ENCODE measurements at regions not wholly inside any gene's neighbourhood (a gene's known extent, or its start where the extent isn't known, plus 50 kb on each side); places are given as distances from the start of the nearest gene placed in this dataset.

- TF ChIP-seq SPI1 (IDR thresholded peaks at IDR 0.05; ENCODE audit: low read depth, low read length) = no peak
- TF ChIP-seq POLR2A (IDR thresholded peaks at IDR 0.05; ENCODE audit: low read depth, low read length) = no peak
- no peak for TF ChIP-seq POLR2AphosphoS5 (IDR thresholded peaks at IDR 0.05; ENCODE audit: low read depth, low read length)
- no peak for TF ChIP-seq PAX5 (IDR thresholded peaks at IDR 0.05; ENCODE audit: insufficient read depth, low read length, severe bottlenecking)
- TF ChIP-seq TAF1 (IDR thresholded peaks at IDR 0.05; ENCODE audit: low read depth, low read length) = no peak
These were observed 168.5 kb upstream of the DCBLD2 start for GRCh38 chr3:99069973-99070372.
